ENCODE measurements at regions not wholly inside any gene's neighbourhood (a gene's known extent, or its start where the extent isn't known, plus 50 kb on each side); places are given as distances from the start of the nearest gene placed in this dataset.

DNA sequence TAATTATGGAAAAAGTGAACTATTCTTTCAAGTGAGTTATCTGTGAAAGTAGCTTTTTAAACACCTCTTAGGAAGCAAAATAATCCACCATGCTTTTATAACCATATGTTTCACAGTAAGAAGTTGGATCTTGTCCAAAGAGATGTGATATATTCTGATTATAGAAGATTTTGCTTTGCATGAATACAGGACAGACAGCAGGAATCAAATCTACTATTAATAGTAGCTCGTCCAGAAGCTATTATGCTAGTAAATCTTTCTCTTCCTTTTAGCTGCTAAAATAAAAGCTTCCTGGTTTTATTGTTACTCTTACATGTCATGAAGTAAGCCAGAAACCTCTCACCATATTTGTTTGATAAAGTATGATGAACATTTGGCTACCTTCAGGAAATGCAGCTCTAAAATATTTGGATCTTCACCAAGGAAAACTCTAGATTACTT lies 257.0 kb downstream of the IPO8 start:
- intact Hi-C loops (cut with micrococcal nuclease), result no loop called here

GRCh38 chr12:30437616-30438015 lies 258.1 kb downstream of the IPO8 start:
- intact Hi-C loops (cut with micrococcal nuclease), result no loop called here

DNA sequence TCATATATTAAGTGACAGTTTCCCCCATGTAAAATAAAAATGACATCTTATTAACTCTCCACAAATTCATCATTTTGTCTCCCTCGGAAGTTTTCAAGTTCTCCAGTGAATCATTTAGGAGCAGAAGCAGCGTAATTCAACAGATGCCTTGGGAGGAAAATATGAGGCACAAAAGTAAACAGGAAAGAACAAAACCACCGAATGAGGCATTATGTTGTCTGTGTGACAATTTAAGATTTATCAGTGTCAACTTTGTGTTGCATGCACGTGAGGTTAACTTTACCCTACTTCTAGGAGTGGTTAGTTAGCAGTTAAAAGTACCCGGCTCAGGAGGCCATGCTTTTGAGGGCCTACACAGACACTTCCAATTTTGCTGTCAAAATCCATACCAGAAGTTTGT lies 258.6 kb downstream of the IPO8 start:
- intact Hi-C loops (cut with micrococcal nuclease), result no loop called here

DNA sequence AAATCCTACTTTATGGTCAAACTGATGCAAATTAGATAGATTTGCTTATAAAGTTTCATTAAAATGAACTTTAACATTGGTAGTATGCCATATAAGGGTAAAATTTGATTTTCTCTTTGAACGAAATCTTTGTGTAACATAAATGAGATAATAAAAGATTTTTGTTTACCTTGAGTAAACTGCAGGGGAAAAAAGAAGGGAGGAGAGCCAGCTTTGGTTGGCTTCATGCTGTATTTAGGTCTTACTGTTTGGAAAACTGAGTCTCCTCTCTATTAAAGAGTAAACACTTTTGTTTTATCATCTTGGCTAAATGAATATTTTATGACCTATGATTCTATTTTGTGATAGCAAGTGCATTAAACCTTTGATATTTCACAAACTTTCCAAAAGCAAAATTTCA lies 267.6 kb downstream of the IPO8 start:
- intact Hi-C loops (cut with micrococcal nuclease), result no loop called here

GRCh38 chr12:30427555-30427954 lies 268.1 kb downstream of the IPO8 start:
- intact Hi-C loops (cut with micrococcal nuclease), result no loop called here

- intact Hi-C loops (cut with micrococcal nuclease), result no loop called here
Observed at GRCh38 chr12:30425445-30425844, 270.2 kb downstream of the IPO8 start.

DNA sequence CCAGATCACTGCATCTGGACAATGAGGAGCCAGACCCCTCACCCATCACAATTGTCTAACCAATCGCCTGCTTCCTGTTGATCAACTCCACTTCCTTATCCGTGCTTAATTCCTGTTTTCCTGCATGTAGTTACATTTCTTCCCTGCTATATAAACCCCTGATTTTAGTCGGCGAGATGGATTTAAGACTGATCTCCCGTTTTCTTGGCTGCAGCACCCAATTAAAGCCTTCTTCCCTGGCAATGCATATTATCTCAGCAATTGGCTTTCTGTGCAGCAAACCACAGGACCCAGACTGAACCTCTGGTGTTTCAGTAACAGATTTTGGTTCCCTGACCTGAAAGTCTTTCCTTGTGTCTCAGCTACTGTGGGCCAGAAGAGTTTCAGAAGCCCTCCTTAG lies 272.3 kb downstream of the IPO8 start:
- intact Hi-C loops (cut with micrococcal nuclease), result no loop called here

DNA sequence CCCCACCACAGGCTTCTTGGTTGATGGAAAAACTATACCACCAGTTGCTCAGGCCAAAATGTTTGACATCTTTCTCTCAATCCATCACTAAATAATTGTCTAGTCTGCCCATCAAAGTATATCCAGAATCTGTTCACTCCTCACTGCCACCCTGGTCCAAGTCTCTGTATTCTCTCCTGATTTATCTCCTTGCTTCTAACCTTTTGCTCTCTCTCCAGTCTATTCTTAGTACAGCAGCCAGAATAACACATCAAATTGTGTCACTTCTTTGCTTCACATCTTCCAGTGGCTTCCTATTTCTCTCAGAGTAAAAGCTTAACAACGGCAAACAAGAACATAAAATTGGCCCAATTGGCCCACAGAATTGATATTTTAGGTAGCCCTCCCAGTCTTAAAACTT lies 272.8 kb downstream of the IPO8 start:
- intact Hi-C loops (cut with micrococcal nuclease), result no loop called here

GRCh38 chr12:30420561-30420960 lies 275.1 kb downstream of the IPO8 start:
- intact Hi-C loops (cut with micrococcal nuclease), result no loop called here

- intact Hi-C loops (cut with micrococcal nuclease), result no loop called here
Observed at GRCh38 chr12:30417697-30418231, 277.9 kb downstream of the IPO8 start.

- intact Hi-C loops (cut with micrococcal nuclease), result no loop called here
Observed at GRCh38 chr12:30416631-30417030, 279.0 kb downstream of the IPO8 start.

- intact Hi-C loops (cut with micrococcal nuclease), result no loop called here
Observed at GRCh38 chr12:30415777-30416176, 279.9 kb downstream of the IPO8 start.

DNA sequence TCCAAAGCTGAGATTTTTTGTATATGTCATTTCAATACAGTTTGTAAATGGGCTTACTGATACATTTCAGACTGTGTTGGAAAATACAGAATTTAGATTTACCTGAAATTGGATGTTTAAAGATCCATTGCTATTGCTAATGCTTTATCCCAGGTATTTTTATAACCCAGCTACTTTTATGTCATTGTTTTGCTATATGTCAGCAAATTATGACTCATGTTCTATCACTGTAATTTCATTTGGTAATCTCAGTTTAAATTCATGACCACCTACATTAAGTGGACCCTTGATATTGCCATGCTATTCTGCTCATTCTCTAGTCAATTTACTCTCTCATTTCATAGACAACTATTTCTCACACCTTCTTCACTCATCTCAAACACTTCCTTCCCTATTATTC lies 281.2 kb downstream of the IPO8 start:
- intact Hi-C loops (cut with micrococcal nuclease), result no loop called here

DNA sequence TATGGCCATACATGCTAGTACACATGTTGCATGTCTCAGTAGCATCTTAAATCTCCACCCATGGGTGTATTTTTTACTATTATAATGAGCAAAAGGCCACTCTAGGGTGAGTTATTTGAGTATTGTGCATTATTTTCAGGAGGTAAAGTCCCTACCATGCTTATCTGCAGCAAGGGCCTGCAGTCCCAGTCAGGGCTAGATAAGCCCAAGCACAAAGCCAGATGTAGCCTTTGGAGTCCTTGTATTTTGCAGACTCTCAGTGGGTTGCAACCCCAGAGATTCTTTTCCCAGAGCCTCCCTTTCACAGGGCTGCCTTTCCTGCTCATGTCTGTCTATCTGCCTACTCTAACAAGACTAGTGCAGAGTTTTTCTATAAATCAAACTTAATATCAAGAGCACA lies 295.3 kb downstream of the IPO8 start:
- intact Hi-C loops (cut with micrococcal nuclease), result no loop called here

DNA sequence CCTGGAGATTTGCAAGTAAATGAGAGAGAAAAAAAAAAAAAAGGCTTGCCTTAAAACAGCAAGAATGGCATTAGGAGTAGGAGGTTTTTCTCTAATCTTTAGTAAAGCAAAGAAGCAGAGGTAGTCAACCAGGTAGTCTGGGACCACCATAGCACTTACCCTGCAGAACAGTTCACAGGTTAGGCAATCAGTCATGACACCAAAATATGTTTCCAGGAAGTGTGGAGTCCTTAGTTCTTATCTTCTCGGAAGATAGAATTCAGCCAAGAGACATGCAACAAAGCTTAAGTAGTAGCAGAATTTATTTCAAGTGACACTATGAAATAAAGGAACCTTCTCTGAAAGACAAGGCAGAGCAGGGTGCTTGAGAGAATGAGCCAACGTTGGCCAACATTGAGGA lies 295.8 kb downstream of the IPO8 start:
- intact Hi-C loops (cut with micrococcal nuclease), result no loop called here

DNA sequence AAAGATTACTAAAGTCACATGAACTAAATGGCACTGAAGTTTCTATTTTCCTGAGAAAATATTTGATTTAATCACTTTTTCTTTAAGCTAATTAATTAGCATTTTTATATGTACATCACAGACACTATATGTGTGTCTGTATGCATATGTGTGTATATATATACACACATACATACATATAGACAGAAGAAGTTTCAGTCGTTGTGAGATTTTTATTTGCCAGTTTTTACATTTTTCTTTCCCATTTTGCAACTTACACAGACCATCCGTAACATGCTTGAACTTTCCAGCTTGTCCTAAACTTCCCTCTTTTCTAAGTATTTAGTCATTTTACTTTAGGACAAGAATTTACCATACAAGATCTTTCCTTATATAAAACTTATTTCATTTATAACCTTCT lies 299.1 kb downstream of the IPO8 start:
- intact Hi-C loops (cut with micrococcal nuclease), result no loop called here

- intact Hi-C loops (cut with micrococcal nuclease), result no loop called here
Observed at GRCh38 chr12:30395190-30395589, 300.5 kb downstream of the IPO8 start.

DNA sequence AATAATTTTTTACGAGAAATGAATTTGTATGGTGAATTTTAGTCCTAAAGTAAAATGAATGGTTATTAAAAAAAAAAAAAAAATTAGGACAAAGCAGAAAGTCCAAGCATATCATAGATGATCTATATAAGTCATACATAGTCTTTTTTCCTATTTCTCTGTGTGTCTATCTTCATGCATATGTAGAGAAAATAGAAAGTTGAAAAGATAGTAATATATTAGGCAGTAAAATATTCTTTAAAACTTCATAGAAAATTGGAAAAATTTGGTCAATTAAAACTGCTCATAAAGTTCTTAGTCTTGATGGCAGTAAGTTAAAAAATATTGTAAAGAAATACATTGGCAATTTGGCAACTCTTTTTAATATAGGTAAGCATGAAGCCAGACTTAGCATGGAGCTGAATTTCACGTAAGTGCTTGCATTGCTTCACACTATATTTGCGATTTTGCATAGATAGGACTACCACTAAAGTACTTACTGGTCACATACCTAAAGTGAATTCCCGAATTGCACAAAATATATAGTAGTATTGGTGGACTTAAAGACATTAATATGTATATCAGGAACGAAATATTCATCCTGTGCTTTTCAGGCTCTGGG lies 303.8 kb downstream of the IPO8 start:
- intact Hi-C loops (cut with micrococcal nuclease), result no loop called here

GRCh38 chr12:30385706-30386105 lies 310.0 kb downstream of the IPO8 start:
- intact Hi-C loops (cut with micrococcal nuclease), result no loop called here

GRCh38 chr12:30384976-30385375 lies 310.7 kb downstream of the IPO8 start:
- intact Hi-C loops (cut with micrococcal nuclease), result no loop called here

- intact Hi-C loops (cut with micrococcal nuclease), result no loop called here
Observed at GRCh38 chr12:30378307-30378706, 317.4 kb downstream of the IPO8 start.

GRCh38 chr12:30364822-30365221 lies 330.8 kb downstream of the IPO8 start:
- intact Hi-C loops (cut with micrococcal nuclease), result no loop called here

- intact Hi-C loops (cut with micrococcal nuclease), result no loop called here
Observed at GRCh38 chr12:30361145-30361544, 334.5 kb downstream of the IPO8 start.

- intact Hi-C loops (cut with micrococcal nuclease), result no loop called here
Observed at GRCh38 chr12:30358671-30359070, 337.0 kb downstream of the IPO8 start.
